GM12878 (cell line): ENCODE measurements at regions not wholly inside any gene's neighbourhood (a gene's known extent, or its start where the extent isn't known, plus 50 kb on each side); places are given as distances from the start of the nearest gene placed in this dataset.

Experiments used
- ATAC-seq: fragments of 200-7000 bp; cut with Tn5 transposase; 3 replicates; pipeline ENCODE4 v1.9.1; 2020; ENCODE audit warnings: mild to moderate bottlenecking, moderate library complexity
- BruUV-seq: library from RNA; stranded (reverse); fragments of 400-500 nt; replicated peaks from 2 replicates; lab custom pipeline; 2021; lab: Mats Ljungman, UMichigan
- CTCF ChIA-PET: fragments of 300-600 bp; sonication (Branson Sonifier 250); formaldehyde crosslinking; extraction: SDS; loops from one replicate; lab custom pipeline; 2021; ENCODE audit warnings: inconsistent platforms; lab: Yijun Ruan, JAX
- POLR2A ChIA-PET: fragments of 350-600 bp; formaldehyde crosslinking; extraction: SDS; loops from one replicate; lab custom pipeline; 2021; ENCODE audit warnings: inconsistent platforms; lab: Charles Lee
- RAD21 ChIA-PET: fragments of 300-600 bp; sonication (Branson Sonifier 250); formaldehyde crosslinking; loops from one replicate; lab custom pipeline; 2023; ENCODE audit warnings: antibody characterized with exemption; ENCODE audit not compliant: unreplicated experiment; lab: Charles Lee
- SMC1A ChIA-PET: fragments of 300-600 bp; sonication (Branson Sonifier 250); formaldehyde crosslinking; loops from one replicate; lab custom pipeline; 2023; ENCODE audit not compliant: unreplicated experiment, uncharacterized antibody; lab: Charles Lee
- DNase-seq: peaks from one replicate; pipeline ENCODE4 v3.0.0-alpha.2; 2011; ENCODE audit warnings: low read depth, low spot score
- FAIRE-seq: peaks from 3 replicates; lab custom pipeline; 2011; peaks lifted over from hg19 to GRCh38; lab: Jason Lieb, UNC
- H2AFZ ChIP-seq: 2 replicates; pipeline ENCODE4 v1.6.0; 2011; ENCODE audit warnings: low read depth, low read length, control low read depth; ENCODE audit not compliant: control insufficient read depth
- H3K27ac ChIP-seq: 2 replicates; pipeline ENCODE4 v1.5.1; 2011; ENCODE audit warnings: control low read depth; ENCODE audit not compliant: control insufficient read depth, insufficient read depth
- H3K27me3 ChIP-seq, 2 experiments: replicated peaks in 1 of 2; 2 replicates each; pipeline versions ENCODE4 v1.6.0 to v1.6.1; 2011; ENCODE audit warnings: low read length in 1 of 2; ENCODE audit not compliant: control insufficient read depth in 2 of 2, insufficient read depth in 2 of 2
- H3K36me3 ChIP-seq, 2 experiments: 2 replicates each; pipeline ENCODE4 v1.5.1; 2011; ENCODE audit warnings: low read length in 1 of 2; ENCODE audit not compliant: control insufficient read depth in 2 of 2, insufficient read depth in 2 of 2
- H3K4me1 ChIP-seq: 2 replicates; pipeline ENCODE4 v1.6.1; 2011; ENCODE audit warnings: mild to moderate bottlenecking, low read length, moderate library complexity, mixed read lengths; ENCODE audit not compliant: control insufficient read depth, insufficient read depth
- H3K4me2 ChIP-seq: 2 replicates; pipeline ENCODE4 v1.6.0; 2011; ENCODE audit warnings: control low read depth; ENCODE audit not compliant: control insufficient read depth, insufficient read depth
- H3K4me3 ChIP-seq: fragments of 200-600 bp; sonication (generic); 2 replicates; pipeline ENCODE4 v1.5.1; 2016
- H3K79me2 ChIP-seq: 2 replicates; pipeline ENCODE4 v1.6.0; 2011; ENCODE audit warnings: low read length; ENCODE audit not compliant: control insufficient read depth, insufficient read depth
- H3K9ac ChIP-seq: 2 replicates; pipeline ENCODE4 v1.8.0; 2011; ENCODE audit warnings: low read length, control low read depth, mixed read lengths; ENCODE audit not compliant: control insufficient read depth, insufficient read depth
- H3K9me3 ChIP-seq: replicated peaks from 3 replicates; pipeline ENCODE4 v1.5.1; 2011; ENCODE audit warnings: mild to moderate bottlenecking, low read length; ENCODE audit not compliant: control insufficient read depth, insufficient read depth
- H4K20me1 ChIP-seq: 2 replicates; pipeline ENCODE4 v1.6.0; 2011; ENCODE audit not compliant: control insufficient read depth, insufficient read depth
- BCL11A ChIP-seq: IDR thresholded peaks from 2 replicates; pipeline ENCODE4 v1.6.1; 2011; ENCODE audit warnings: low read depth, low read length
- CBX5 ChIP-seq: sonication (generic); IDR thresholded peaks from 2 replicates; pipeline ENCODE4 v1.6.1; 2016; ENCODE audit warnings: low read depth, moderate library complexity, mild to moderate bottlenecking, inconsistent platforms
- CHD1 ChIP-seq: IDR thresholded peaks from 2 replicates; pipeline ENCODE4 v1.6.1; 2012; ENCODE audit warnings: low read depth, low read length, improper control_type of control experiment
- DPF2 ChIP-seq: fragments of 450-650 bp; IDR thresholded peaks from 2 replicates; pipeline ENCODE4 v1.6.1; 2017; ENCODE audit warnings: mild to moderate bottlenecking
- EGR1 ChIP-seq, 2 experiments: IDR thresholded peaks; 1 replicate in 1 of 2; 2 replicates in 1 of 2; pipeline ENCODE4 v1.6.1; 2011 to 2012; ENCODE audit warnings: low read depth in 2 of 2, low read length in 2 of 2, borderline replicate concordance in 1 of 2, mild to moderate bottlenecking in 1 of 2, moderate library complexity in 1 of 2
- HSF1 ChIP-seq: fragments of 150-350 bp; IDR thresholded peaks from 2 replicates; pipeline ENCODE4 v1.6.1; 2014; ENCODE audit warnings: mild to moderate bottlenecking, low read depth, low read length
- IRF5 ChIP-seq: fragments of 450-650 bp; IDR thresholded peaks from 2 replicates; pipeline ENCODE4 v1.6.1; 2017; ENCODE audit warnings: borderline replicate concordance
- KDM1A ChIP-seq: fragments of 200-600 bp; sonication (generic); IDR thresholded peaks from 2 replicates; pipeline ENCODE4 v1.6.1; 2016; ENCODE audit warnings: borderline replicate concordance
- LARP7 ChIP-seq: fragments of 450-650 bp; IDR thresholded peaks from 2 replicates; pipeline ENCODE4 v1.6.1; 2017; ENCODE audit warnings: mild to moderate bottlenecking
- MEF2B ChIP-seq: fragments of 450-650 bp; IDR thresholded peaks from 2 replicates; pipeline ENCODE4 v1.6.1; 2018; ENCODE audit warnings: mild to moderate bottlenecking, moderate library complexity; ENCODE audit not compliant: partially characterized antibody, poor library complexity, severe bottlenecking
- MXI1 ChIP-seq: fragments of 150-350 bp; IDR thresholded peaks from 2 replicates; pipeline ENCODE4 v1.6.1; 2011; ENCODE audit warnings: low read depth, mild to moderate bottlenecking, inconsistent platforms, low read length, improper control_type of control experiment
- NR2C2 ChIP-seq: IDR thresholded peaks from 2 replicates; pipeline ENCODE4 v1.6.1; 2011; ENCODE audit warnings: borderline replicate concordance, low read depth; ENCODE audit not compliant: control insufficient read depth, insufficient read length
- PKNOX1 ChIP-seq: fragments of 450-650 bp; IDR thresholded peaks from 2 replicates; pipeline ENCODE4 v1.6.1; 2016; ENCODE audit warnings: mild to moderate bottlenecking
- POLR2AphosphoS5 ChIP-seq: IDR thresholded peaks from 2 replicates; pipeline ENCODE4 v1.6.1; 2011; ENCODE audit warnings: mild to moderate bottlenecking, low read length, inconsistent platforms
- SMAD5 ChIP-seq: IDR thresholded peaks from 2 replicates; pipeline ENCODE4 v1.6.1; 2016; ENCODE audit warnings: antibody characterized with exemption, low read depth
- SMC3 ChIP-seq: IDR thresholded peaks from 2 replicates; pipeline ENCODE4 v1.6.1; 2011; ENCODE audit warnings: low read length, improper control_type of control experiment, borderline replicate concordance
- SRF ChIP-seq, 2 experiments: IDR thresholded peaks; 2 replicates each; pipeline ENCODE4 v1.6.1; 2011; ENCODE audit warnings: low read depth in 2 of 2, low read length in 2 of 2, mild to moderate bottlenecking in 1 of 2, moderate library complexity in 1 of 2
- TBL1XR1 ChIP-seq: IDR thresholded peaks from 2 replicates; pipeline ENCODE4 v1.6.1; 2012; ENCODE audit warnings: low read depth, low read length, improper control_type of control experiment
- ZBED1 ChIP-seq: IDR thresholded peaks from 2 replicates; pipeline ENCODE4 v1.6.1; 2016; ENCODE audit warnings: borderline replicate concordance
- WGBS: methylation state at CpG from one replicate; pipeline ENCODE4 v1.1.6; 2016; ENCODE audit warnings: low lambda C conversion rate; ENCODE audit not compliant: insufficient replicate concordance, insufficient coverage; ENCODE audit errors: missing lambda C conversion rate; 5-methylcytosine and 5-hydroxymethylcytosine counted together
- in situ Hi-C: fragments of 300-500 bp; cut with MboI; formaldehyde crosslinking; loops from 9 replicates; pipeline ENCODE4 v1.14.3; 2018; ENCODE audit warnings: mixed read lengths
- intact Hi-C: fragments of 100-400 bp; cut with micrococcal nuclease; formaldehyde crosslinking; loops from one replicate; pipeline ENCODE4 v1.14.2; 2022; ENCODE audit not compliant: unreplicated experiment

GRCh38 chr11:135017296-135017695 lies 605.3 kb upstream of the B3GAT1 start:
- 4% methylated on average over 4 of the region's 4 CpGs for WGBS

More at GRCh38 chr11:135017296-135017695, 605.3 kb upstream of the B3GAT1 start:
- no peaks in the 10 kb centered on the region for H3K27me3 ChIP-seq
- no peak overlapping the region for H3K9ac ChIP-seq
- no peak overlapping the region for H3K4me2 ChIP-seq
- no peaks in the 10 kb centered on the region for H3K9me3 ChIP-seq
- ChIA-PET RAD21 (no interaction called here), CTCF (interaction anchor here (1.1 kb wide), 1 partner anchor 11 kb away, joined by 5 read pairs; no protein-coding TSS in a partner anchor), SMC1A (no interaction called here), POLR2A (no interaction called here)
- no peaks in the 10 kb centered on the region for H4K20me1 ChIP-seq
- no peaks in the 10 kb centered on the region for H3K36me3 ChIP-seq
- H3K4me3 ChIP-seq: no peak overlapping the region
- H3K79me2 ChIP-seq: no peaks in the 10 kb centered on the region
- in situ Hi-C loops: no loop called here
- no peaks in the 10 kb centered on the region for H3K4me1 ChIP-seq
- TF ChIP-seq ZBED1: no peak
- TF ChIP-seq TBL1XR1: no peak
- TF ChIP-seq CHD1: no peak
- TF ChIP-seq SMC3: no peak
- no peak for TF ChIP-seq BCL11A
- no peak for TF ChIP-seq EGR1 (IDR thresholded peaks at IDR 0.05; ENCODE audit: borderline replicate concordance in 1 of 2, low read depth in 2 of 2, low read length in 2 of 2)
- TF ChIP-seq DPF2: no peak
- no peak for TF ChIP-seq MXI1
- no peak for TF ChIP-seq IRF5
- no peak for TF ChIP-seq PKNOX1
- TF ChIP-seq KDM1A: no peak
- TF ChIP-seq HSF1: no peak
- no peak for TF ChIP-seq NR2C2
- no peak for TF ChIP-seq SMAD5
- TF ChIP-seq SRF (IDR thresholded peaks at IDR 0.05; ENCODE audit: low read depth in 2 of 2, low read length in 2 of 2): no peak
- TF ChIP-seq LARP7: no peak
- TF ChIP-seq MEF2B: no peak
- TF ChIP-seq CBX5: no peak
- no peak for TF ChIP-seq POLR2AphosphoS5
- H2AFZ ChIP-seq: no peak overlapping the region
- ATAC-seq (no peak), DNase-seq (no peak), FAIRE-seq (no peak)
- BruUV-seq: no TSS peak
- intact Hi-C loops: no loop called here
- H3K27ac ChIP-seq: no peak overlapping the region
